ENCODE measurements at regions not wholly inside any gene's neighbourhood (a gene's known extent, or its start where the extent isn't known, plus 50 kb on each side); places are given as distances from the start of the nearest gene placed in this dataset.

DNA sequence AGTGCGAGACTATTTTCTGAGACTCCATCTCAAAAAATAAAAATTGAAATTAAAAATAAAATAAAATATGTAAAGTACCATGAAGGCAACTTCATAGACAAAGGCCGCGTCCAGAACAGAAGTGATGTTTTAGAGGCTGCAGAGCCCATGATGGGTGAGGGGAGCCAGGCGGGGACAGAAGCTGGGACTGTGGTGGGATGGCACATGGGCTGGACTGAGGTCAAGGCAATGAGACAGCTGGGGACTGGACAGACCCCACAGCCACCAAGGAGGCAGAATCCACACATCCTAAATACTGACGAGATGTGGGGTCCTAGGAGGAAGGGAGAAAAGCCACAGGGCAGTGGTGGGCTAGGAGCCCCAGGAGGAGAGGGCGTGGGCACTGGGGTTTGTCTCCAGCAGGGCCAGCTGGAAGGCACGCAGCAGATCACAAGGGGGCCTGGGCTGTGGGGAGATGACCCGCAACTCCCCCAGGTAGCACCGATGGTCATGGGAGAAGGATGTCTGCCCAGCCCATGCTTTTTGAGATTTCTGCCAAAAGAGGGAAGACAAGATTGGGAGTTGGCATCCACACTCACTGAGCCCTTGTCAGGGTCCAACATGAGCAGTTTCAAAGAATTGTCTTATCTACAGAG is 74.3 kb downstream of the KCNF1 start:
- Histone ChIP-seq H3K27me3 (ENCODE audit: control insufficient read depth, insufficient read depth, low read length, poor library complexity, severe bottlenecking) (no peaks in the 10 kb centered on the region), H3K9ac (ENCODE audit: extremely low read depth, low read length, poor library complexity, severe bottlenecking) (no peak overlapping the region), H3K9me3 (ENCODE audit: control insufficient read depth, low read length) (no peaks in the 10 kb centered on the region), H3K4me3 (ENCODE audit: low read length) (no peak overlapping the region), H3K36me3 (ENCODE audit: control insufficient read depth, insufficient read depth, low read length) (no peaks in the 10 kb centered on the region), H3K4me1 (ENCODE audit: control insufficient read depth, insufficient read depth, low read length) (no peaks in the 10 kb centered on the region), H3K27ac (ENCODE audit: low read depth, low read length) (no peak overlapping the region)
- no peak overlapping the region for H3K4me3 Mint-ChIP-seq
- DNase-seq = no peak
- TF ChIP-seq, protein P1, sequence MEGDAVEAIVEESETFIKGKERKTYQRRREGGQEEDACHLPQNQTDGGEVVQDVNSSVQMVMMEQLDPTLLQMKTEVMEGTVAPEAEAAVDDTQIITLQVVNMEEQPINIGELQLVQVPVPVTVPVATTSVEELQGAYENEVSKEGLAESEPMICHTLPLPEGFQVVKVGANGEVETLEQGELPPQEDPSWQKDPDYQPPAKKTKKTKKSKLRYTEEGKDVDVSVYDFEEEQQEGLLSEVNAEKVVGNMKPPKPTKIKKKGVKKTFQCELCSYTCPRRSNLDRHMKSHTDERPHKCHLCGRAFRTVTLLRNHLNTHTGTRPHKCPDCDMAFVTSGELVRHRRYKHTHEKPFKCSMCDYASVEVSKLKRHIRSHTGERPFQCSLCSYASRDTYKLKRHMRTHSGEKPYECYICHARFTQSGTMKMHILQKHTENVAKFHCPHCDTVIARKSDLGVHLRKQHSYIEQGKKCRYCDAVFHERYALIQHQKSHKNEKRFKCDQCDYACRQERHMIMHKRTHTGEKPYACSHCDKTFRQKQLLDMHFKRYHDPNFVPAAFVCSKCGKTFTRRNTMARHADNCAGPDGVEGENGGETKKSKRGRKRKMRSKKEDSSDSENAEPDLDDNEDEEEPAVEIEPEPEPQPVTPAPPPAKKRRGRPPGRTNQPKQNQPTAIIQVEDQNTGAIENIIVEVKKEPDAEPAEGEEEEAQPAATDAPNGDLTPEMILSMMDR (conservative IDR thresholded peaks at IDR 0.05) = no peak
- no peaks in the 10 kb centered on the region for H3K36me3 Mint-ChIP-seq (ENCODE audit: low read depth)
- peaks cover 2% of the 10 kb centered on the region for H3K27me3 Mint-ChIP-seq (ENCODE audit: insufficient read depth)
- 95 to 99% methylated on average over 7 to 9 of the region's 9 CpGs for WGBS, 2 experiments (ENCODE audit: insufficient coverage in 1 of 2, insufficient read length in 1 of 2)
- H3K4me1 Mint-ChIP-seq = peaks cover 2% of the 10 kb centered on the region
- H3K9me3 Mint-ChIP-seq = no peaks in the 10 kb centered on the region
- no peak overlapping the region for H3K27ac Mint-ChIP-seq

DNA sequence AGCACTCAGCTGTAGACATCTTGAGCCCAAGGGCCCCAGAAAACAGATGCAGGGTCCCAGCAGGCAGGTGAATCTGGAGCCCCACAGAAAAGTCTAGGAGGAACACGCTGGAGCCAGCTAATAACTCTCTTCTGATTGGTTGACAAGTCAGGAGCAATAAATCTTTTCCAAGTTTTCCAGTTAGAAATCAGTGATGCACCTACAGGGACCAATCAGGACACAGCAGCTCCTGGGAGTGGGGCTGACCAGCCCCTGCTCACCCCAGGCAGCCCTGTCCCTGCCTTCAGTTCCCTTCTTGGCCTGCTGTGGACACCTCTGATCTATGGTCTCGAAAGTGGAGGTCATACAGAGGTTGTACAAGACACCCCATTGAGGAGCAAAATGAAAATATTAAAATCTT is 75.7 kb downstream of the KCNF1 start:
- peaks cover 2% of the 10 kb centered on the region for H3K27me3 Mint-ChIP-seq (ENCODE audit: insufficient read depth)
- DNase-seq = no peak
- no peak overlapping the region for H3K27ac Mint-ChIP-seq
- Histone ChIP-seq H3K9me3 (ENCODE audit: control insufficient read depth, low read length) (no peaks in the 10 kb centered on the region), H3K4me3 (ENCODE audit: low read length) (no peak overlapping the region), H3K27ac (ENCODE audit: low read depth, low read length) (no peak overlapping the region), H3K9ac (ENCODE audit: extremely low read depth, low read length, poor library complexity, severe bottlenecking) (no peak overlapping the region), H3K27me3 (ENCODE audit: control insufficient read depth, insufficient read depth, low read length, poor library complexity, severe bottlenecking) (no peaks in the 10 kb centered on the region), H3K36me3 (ENCODE audit: control insufficient read depth, insufficient read depth, low read length) (no peaks in the 10 kb centered on the region), H3K4me1 (ENCODE audit: control insufficient read depth, insufficient read depth, low read length) (no peaks in the 10 kb centered on the region)
- H3K36me3 Mint-ChIP-seq (ENCODE audit: low read depth) = no peaks in the 10 kb centered on the region
- WGBS, 2 experiments (ENCODE audit: insufficient coverage in 1 of 2, insufficient read length in 1 of 2) = 93 to 100% methylated on average over 1 to 2 of the region's 2 CpGs
- no peaks in the 10 kb centered on the region for H3K9me3 Mint-ChIP-seq
- H3K4me1 Mint-ChIP-seq = peaks cover 2% of the 10 kb centered on the region
- H3K4me3 Mint-ChIP-seq = no peak overlapping the region
- TF ChIP-seq, protein P1 (conservative IDR thresholded peaks at IDR 0.05) = no peak

DNA sequence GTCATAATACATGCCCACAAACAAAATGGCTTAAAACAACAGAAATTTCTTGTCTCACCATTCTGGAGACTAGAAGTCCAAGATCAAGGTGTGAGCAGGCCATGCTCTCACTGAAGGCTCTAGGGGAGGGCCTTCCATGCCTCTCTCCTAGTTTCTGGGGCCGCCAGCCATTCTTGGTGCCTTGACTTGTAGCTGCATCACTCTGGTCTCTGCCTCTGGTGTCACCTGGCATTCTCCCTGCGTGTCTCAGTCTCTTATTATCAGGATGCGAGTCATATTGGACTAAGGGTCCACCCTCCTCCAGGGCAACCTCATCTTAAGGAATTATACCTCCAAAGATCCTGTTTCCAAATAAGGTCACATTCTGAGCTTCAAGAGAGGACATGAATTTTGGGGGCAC is 76.1 kb downstream of the KCNF1 start:
- WGBS, 2 experiments (ENCODE audit: insufficient coverage in 1 of 2, insufficient read length in 1 of 2) = 93 to 96% methylated on average over 3 of the region's 3 CpGs
- H3K36me3 ChIP-seq (ENCODE audit: control insufficient read depth, insufficient read depth, low read length) = no peaks in the 10 kb centered on the region
- TF ChIP-seq, protein P1 (conservative IDR thresholded peaks at IDR 0.05) = no peak
- no peak overlapping the region for H3K27ac Mint-ChIP-seq
- no peaks in the 10 kb centered on the region for H3K9me3 Mint-ChIP-seq
- H3K36me3 Mint-ChIP-seq (ENCODE audit: low read depth) = no peaks in the 10 kb centered on the region
- H3K27me3 Mint-ChIP-seq (ENCODE audit: insufficient read depth) = peaks cover 2% of the 10 kb centered on the region
- no peak overlapping the region for H3K4me3 Mint-ChIP-seq
- DNase-seq = no peak
- H3K4me3 ChIP-seq (ENCODE audit: low read length) = no peak overlapping the region
- no peaks in the 10 kb centered on the region for H3K27me3 ChIP-seq (ENCODE audit: control insufficient read depth, insufficient read depth, low read length, poor library complexity, severe bottlenecking)
- H3K4me1 Mint-ChIP-seq = peaks cover 2% of the 10 kb centered on the region
- H3K4me1 ChIP-seq (ENCODE audit: control insufficient read depth, insufficient read depth, low read length) = no peaks in the 10 kb centered on the region
- H3K9ac ChIP-seq (ENCODE audit: extremely low read depth, low read length, poor library complexity, severe bottlenecking) = no peak overlapping the region
- no peak overlapping the region for H3K27ac ChIP-seq (ENCODE audit: low read depth, low read length)
- H3K9me3 ChIP-seq (ENCODE audit: control insufficient read depth, low read length) = no peaks in the 10 kb centered on the region
